ENCODE measurements at regions not wholly inside any gene's neighbourhood (a gene's known extent, or its start where the extent isn't known, plus 50 kb on each side); places are given as distances from the start of the nearest gene placed in this dataset.

DNA sequence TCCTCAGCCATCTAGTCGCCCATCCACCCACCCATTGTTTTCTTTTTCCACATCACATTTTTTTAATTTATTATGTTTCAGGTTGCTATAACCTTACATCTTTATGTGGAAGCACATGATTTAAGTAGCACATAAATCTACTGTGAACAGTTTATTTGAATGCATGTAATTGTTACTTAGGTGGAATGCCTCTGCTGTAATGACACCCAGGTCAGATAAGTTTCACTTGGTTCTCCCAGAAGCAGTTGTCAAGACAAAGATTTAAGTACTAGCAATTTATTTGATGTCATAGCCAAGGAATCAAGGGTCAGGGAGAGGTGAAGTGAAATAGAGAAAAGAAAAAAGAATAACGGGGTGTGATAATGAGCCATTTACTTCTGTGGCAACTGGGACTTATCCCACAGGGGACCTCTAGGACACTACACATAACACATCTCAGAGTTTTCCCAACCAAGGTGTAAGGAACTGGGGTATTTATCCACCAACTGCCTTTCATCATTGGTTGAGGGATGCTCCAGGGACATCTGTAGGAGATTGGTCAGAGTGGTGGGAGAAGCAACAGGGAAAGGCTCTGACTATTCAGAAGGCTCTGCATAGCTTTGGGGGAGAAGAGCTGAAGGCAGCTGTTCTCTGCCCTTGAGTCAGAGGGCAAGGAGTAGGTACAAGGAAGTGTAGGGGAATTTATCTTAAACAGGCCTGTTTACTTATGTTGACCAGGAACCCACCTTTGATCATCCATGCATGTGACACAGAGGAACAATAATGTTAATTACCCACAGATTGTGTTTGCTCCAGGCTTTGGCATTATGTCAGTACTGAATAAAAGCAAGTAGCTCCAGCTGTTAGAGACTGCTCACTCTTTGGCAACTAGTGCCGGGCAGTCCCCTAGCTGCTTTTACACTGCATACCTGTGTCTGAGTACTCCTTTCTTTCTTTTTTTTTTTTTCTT lies 94.8 kb downstream of the CD200R1L start:
- TF ChIP-seq, protein P1, sequence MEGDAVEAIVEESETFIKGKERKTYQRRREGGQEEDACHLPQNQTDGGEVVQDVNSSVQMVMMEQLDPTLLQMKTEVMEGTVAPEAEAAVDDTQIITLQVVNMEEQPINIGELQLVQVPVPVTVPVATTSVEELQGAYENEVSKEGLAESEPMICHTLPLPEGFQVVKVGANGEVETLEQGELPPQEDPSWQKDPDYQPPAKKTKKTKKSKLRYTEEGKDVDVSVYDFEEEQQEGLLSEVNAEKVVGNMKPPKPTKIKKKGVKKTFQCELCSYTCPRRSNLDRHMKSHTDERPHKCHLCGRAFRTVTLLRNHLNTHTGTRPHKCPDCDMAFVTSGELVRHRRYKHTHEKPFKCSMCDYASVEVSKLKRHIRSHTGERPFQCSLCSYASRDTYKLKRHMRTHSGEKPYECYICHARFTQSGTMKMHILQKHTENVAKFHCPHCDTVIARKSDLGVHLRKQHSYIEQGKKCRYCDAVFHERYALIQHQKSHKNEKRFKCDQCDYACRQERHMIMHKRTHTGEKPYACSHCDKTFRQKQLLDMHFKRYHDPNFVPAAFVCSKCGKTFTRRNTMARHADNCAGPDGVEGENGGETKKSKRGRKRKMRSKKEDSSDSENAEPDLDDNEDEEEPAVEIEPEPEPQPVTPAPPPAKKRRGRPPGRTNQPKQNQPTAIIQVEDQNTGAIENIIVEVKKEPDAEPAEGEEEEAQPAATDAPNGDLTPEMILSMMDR (IDR thresholded peaks at IDR 0.05), result no peak
- TF ChIP-seq POLR2A (IDR thresholded peaks at IDR 0.05), result no peak

Measured in gastroesophageal sphincter (tissue), 3 donors.